ENCODE measurements at regions not wholly inside any gene's neighbourhood (a gene's known extent, or its start where the extent isn't known, plus 50 kb on each side); places are given as distances from the start of the nearest gene placed in this dataset.

GRCh38 chr2:185663811-185664210 lies 74.8 kb upstream of the FSIP2 start:
- TF ChIP-seq CTCF (conservative IDR thresholded peaks at IDR 0.05), result no peak
- no peak for TF ChIP-seq ZFX (IDR thresholded peaks at IDR 0.05)

Data from C4-2B (cell line).